Adrenal gland (tissue), 5 donors: ENCODE measurements at regions not wholly inside any gene's neighbourhood (a gene's known extent, or its start where the extent isn't known, plus 50 kb on each side); places are given as distances from the start of the nearest gene placed in this dataset.

Experiments
- CTCF ChIP-seq, 6 experiments: fragments of 450-650 bp in 4 of 6; fragments of 200-600 bp in 2 of 6; sonication (generic) in 1 of 6; IDR thresholded peaks; 1 replicate in 5 of 6; 2 replicates in 1 of 6; pipeline versions ENCODE4 v1.5.1 to v1.8.0; 2016 to 2021; ENCODE audit warnings: antibody characterized with exemption in 6 of 6, mild to moderate bottlenecking in 2 of 6, moderate library complexity in 1 of 6
- POLR2A ChIP-seq, 2 donors: fragments of 450-650 bp; IDR thresholded peaks; one replicate each; pipeline ENCODE4 v1.6.1; 2017; ENCODE audit warnings: antibody characterized with exemption in 2 of 2, mild to moderate bottlenecking in 2 of 2, moderate library complexity in 1 of 2
- donor health status: DM: no; HTN: no; CAD: no.

- no peak for TF ChIP-seq CTCF (IDR thresholded peaks at IDR 0.05)
- no peak for TF ChIP-seq POLR2A (IDR thresholded peaks at IDR 0.05)
These were observed 52.1 kb upstream of the RGMB start for GRCh38 chr5:98721231-98721928.
